ENCODE measurements at regions not wholly inside any gene's neighbourhood (a gene's known extent, or its start where the extent isn't known, plus 50 kb on each side); places are given as distances from the start of the nearest gene placed in this dataset.

DNA sequence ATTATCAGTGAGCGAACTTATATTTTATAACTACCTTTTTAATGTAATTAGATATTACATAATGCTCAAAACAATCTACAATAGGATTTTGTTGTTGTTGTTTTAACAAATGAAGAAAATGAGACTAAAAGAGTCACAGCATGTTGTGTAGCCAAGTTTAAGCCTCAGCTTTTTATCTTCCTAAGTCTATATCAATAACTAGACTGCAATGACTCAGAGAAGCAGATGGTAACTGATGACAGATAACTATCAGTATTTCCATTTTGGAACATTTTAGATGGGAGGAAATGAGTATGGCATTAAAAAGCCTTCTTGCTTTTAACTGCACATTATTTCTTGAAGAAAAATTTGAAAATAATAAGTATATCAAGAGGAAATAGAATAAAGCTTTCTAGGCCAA lies 825.2 kb downstream of the SLITRK1 start:
- H3K27ac Mint-ChIP-seq = no peak overlapping the region
- TF ChIP-seq REST (IDR thresholded peaks at IDR 0.05; ENCODE audit: unreplicated experiment) (no peak), STAT1 (IDR thresholded peaks at IDR 0.05; ENCODE audit: unreplicated experiment) (no peak), JUNB (IDR thresholded peaks at IDR 0.05; ENCODE audit: unreplicated experiment) (no peak), EZH2 (IDR thresholded peaks at IDR 0.05; ENCODE audit: low read depth, unreplicated experiment) (no peak), ZNF114 (CRISPR knock-in tag; IDR thresholded peaks at IDR 0.05) (no peak), NANOG (IDR thresholded peaks at IDR 0.05; ENCODE audit: borderline replicate concordance) (no peak), POLR2AphosphoS5 (IDR thresholded peaks at IDR 0.05; ENCODE audit: low read depth) (no peak), EZH2phosphoT487 (IDR thresholded peaks at IDR 0.05; ENCODE audit: unreplicated experiment) (no peak), ZNF331 (CRISPR knock-in tag; IDR thresholded peaks at IDR 0.05; ENCODE audit: low read depth) (no peak), ZNF462 (CRISPR knock-in tag; IDR thresholded peaks at IDR 0.05) (no peak), CREB1 (CRISPR knock-in tag; IDR thresholded peaks at IDR 0.05; ENCODE audit: low read depth) (no peak)
- TF ChIP-seq, protein P1, sequence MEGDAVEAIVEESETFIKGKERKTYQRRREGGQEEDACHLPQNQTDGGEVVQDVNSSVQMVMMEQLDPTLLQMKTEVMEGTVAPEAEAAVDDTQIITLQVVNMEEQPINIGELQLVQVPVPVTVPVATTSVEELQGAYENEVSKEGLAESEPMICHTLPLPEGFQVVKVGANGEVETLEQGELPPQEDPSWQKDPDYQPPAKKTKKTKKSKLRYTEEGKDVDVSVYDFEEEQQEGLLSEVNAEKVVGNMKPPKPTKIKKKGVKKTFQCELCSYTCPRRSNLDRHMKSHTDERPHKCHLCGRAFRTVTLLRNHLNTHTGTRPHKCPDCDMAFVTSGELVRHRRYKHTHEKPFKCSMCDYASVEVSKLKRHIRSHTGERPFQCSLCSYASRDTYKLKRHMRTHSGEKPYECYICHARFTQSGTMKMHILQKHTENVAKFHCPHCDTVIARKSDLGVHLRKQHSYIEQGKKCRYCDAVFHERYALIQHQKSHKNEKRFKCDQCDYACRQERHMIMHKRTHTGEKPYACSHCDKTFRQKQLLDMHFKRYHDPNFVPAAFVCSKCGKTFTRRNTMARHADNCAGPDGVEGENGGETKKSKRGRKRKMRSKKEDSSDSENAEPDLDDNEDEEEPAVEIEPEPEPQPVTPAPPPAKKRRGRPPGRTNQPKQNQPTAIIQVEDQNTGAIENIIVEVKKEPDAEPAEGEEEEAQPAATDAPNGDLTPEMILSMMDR (conservative IDR thresholded peaks at IDR 0.05; ENCODE audit: low read depth in 2 of 2) = no peak
- TF ChIP-seq, protein P2, sequence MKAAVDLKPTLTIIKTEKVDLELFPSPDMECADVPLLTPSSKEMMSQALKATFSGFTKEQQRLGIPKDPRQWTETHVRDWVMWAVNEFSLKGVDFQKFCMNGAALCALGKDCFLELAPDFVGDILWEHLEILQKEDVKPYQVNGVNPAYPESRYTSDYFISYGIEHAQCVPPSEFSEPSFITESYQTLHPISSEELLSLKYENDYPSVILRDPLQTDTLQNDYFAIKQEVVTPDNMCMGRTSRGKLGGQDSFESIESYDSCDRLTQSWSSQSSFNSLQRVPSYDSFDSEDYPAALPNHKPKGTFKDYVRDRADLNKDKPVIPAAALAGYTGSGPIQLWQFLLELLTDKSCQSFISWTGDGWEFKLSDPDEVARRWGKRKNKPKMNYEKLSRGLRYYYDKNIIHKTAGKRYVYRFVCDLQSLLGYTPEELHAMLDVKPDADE (IDR thresholded peaks at IDR 0.05) = no peak
- Histone ChIP-seq H3K36me3 (ENCODE audit: insufficient read depth) (no peaks in the 10 kb centered on the region), H3K79me2 (replicated peaks; ENCODE audit: insufficient read depth) (no peaks in the 10 kb centered on the region), H3K4me3 (no peak overlapping the region), H3K9me2 (ENCODE audit: insufficient read depth) (no peaks in the 10 kb centered on the region), H2AFZ (no peak overlapping the region), H3K4me2 (no peak overlapping the region), H3K27me3 (ENCODE audit: insufficient read depth) (no peaks in the 10 kb centered on the region), H3K4me1 (ENCODE audit: insufficient read depth) (no peaks in the 10 kb centered on the region), H3K27ac (ENCODE audit: low read depth) (no peak overlapping the region), H3F3A (replicated peaks; ENCODE audit: low read depth) (no peaks in the 10 kb centered on the region), H4K20me1 (replicated peaks; ENCODE audit: insufficient read depth) (no peaks in the 10 kb centered on the region)
- no peak for DNase-seq (ENCODE audit: low spot score)
- H3K36me3 Mint-ChIP-seq (ENCODE audit: low read depth) = no peaks in the 10 kb centered on the region
- no peaks in the 10 kb centered on the region for H3K9me3 Mint-ChIP-seq
- no peaks in the 10 kb centered on the region for H3K4me1 Mint-ChIP-seq
- no peak overlapping the region for H3K4me3 Mint-ChIP-seq
- no peak for ATAC-seq
- no peaks in the 10 kb centered on the region for H3K27me3 Mint-ChIP-seq (ENCODE audit: insufficient read depth, low read depth, poor library complexity)
